ENCODE measurements at regions not wholly inside any gene's neighbourhood (a gene's known extent, or its start where the extent isn't known, plus 50 kb on each side); places are given as distances from the start of the nearest gene placed in this dataset.
A peak's percentile ranks its signal among the peaks of the same experiment; 100 is the strongest.
"Not testable (repeated sequence)": the region's sequence is repeated elsewhere in the genome, so short reads cannot be mapped to it uniquely, and the experiment has no call there.

DNA sequence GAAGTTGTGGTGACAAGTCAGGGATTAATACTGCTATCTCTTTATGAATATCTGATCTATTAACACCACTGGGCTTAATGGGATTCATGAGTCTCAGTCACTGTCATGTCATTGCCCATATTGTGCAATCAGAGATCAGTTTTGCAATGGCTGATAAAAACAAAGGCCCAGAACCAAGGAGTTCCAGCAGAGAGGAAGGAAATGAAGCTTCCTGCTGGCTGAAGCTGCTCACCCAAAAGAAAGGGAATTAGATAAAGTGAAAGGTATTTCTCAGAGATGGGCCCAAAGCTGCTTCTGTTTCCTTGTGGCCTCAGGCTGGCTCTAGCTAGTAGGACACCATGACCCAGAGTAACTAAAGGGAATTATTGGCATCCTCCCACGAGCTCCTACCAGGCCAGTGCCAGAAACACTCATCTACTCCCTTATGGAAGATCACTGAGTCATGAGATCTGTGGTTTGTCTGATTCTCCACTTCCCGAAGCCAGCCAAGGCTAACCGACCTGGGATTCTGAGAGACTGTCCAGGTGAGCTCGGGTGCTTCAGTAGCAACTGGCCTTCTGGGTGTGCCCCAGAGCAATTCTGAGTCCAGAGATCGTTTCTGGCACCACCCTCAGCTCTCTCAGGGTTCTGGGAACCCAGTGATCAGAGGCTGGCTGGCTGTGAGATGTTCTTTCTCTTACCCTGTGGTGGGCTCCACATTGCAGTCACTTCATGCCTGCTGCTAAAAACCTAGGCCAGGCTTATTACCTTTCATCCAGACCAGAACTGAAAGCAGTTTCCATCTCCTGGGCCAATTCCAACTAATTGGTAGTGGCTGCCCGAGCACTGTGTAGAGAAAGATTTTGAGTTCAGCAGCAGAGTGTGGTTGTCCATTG lies 129.5 kb upstream of the PELI1 start:
- Histone ChIP-seq H3K27ac (peak overlapping the region; percentile 78 to 82 (median 80)), H3K4me3 (no peak overlapping the region), H3K4me1 (peaks cover 4 to 41% (median 20%) of the 10 kb centered on the region in 3 donors), H3K27me3 (no peaks in the 10 kb centered on the region), H3K9me3 (no peaks in the 10 kb centered on the region), H3K36me3 (no peaks in the 10 kb centered on the region)
- TF ChIP-seq POLR2A (IDR thresholded peaks at IDR 0.05) = no peak
- TF ChIP-seq POLR2AphosphoS5 (IDR thresholded peaks at IDR 0.05) = peak; percentile 34
- 39 to 86% methylated on average over 1 to 2 of the region's 6 CpGs for WGBS, 2 donors (ENCODE audit: low coverage in 1 of 2)
- peak; percentile 85 for ATAC-seq

DNA sequence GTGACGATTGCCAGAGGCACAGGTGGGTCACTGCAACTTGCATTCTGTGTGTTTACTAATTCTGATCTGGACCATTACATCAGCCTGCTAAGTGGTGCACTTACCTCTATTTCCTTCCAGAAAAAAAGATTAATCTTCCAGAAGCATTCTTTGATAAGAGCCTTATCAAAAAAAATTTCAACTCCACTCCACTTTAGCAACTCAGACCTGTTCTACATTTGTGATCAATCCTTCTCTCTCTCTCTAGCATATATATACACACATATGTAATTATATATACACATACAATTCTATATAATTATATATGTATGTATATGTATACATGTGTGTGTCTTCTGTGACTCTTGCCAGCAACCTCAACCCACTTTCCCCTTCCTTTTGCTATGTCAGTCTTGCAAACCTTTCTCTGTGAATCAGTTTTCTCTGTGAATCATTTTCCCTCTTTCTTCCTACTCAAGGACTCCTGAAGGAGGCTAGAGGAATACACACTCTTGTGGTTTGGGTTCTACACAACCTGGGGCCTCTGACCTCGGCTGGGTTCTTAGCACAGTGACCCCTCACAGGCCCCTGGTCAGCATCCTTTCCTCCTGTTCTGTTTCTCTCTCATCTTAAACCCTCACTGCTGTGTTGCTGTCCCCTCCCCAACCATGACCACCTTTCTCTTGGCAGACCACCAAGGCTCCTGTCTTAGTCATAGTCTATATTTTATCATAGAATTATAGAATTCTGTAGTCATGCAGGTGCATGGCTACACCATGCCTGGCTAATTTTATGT lies 130.4 kb upstream of the PELI1 start:
- 74 to 100% methylated on average over 1 to 2 of the region's 2 CpGs for WGBS, 2 donors (ENCODE audit: low coverage in 1 of 2)
- no peaks in the 10 kb centered on the region for H3K27me3 ChIP-seq
- H3K36me3 ChIP-seq = no peaks in the 10 kb centered on the region
- no peaks in the 10 kb centered on the region for H3K9me3 ChIP-seq
- ATAC-seq = no peak
- no peak overlapping the region for H3K4me3 ChIP-seq
- H3K4me1 ChIP-seq = peaks cover 4 to 41% (median 20%) of the 10 kb centered on the region in 3 donors
- peak overlapping the region; percentile 78 to 82 (median 80) for H3K27ac ChIP-seq
- TF ChIP-seq POLR2AphosphoS5 (IDR thresholded peaks at IDR 0.05) (no peak), EP300 (IDR thresholded peaks at IDR 0.05) (no peak), POLR2A (IDR thresholded peaks at IDR 0.05) (no peak)
- TF ChIP-seq, protein P1, sequence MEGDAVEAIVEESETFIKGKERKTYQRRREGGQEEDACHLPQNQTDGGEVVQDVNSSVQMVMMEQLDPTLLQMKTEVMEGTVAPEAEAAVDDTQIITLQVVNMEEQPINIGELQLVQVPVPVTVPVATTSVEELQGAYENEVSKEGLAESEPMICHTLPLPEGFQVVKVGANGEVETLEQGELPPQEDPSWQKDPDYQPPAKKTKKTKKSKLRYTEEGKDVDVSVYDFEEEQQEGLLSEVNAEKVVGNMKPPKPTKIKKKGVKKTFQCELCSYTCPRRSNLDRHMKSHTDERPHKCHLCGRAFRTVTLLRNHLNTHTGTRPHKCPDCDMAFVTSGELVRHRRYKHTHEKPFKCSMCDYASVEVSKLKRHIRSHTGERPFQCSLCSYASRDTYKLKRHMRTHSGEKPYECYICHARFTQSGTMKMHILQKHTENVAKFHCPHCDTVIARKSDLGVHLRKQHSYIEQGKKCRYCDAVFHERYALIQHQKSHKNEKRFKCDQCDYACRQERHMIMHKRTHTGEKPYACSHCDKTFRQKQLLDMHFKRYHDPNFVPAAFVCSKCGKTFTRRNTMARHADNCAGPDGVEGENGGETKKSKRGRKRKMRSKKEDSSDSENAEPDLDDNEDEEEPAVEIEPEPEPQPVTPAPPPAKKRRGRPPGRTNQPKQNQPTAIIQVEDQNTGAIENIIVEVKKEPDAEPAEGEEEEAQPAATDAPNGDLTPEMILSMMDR (IDR thresholded peaks at IDR 0.05) = no peak

DNA sequence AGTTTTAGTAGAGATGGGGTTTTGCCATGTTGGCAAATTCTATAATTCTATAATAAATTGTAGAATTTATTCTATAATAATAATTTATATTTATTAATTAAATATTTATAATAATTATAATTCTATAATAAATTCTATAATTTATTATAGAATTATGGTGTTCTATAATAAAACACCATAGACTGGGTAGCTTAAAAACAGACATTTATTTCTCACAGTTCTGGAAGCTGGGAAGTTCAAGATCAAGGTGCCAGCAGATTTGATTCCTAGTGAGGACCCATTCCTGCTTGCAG lies 130.9 kb upstream of the PELI1 start:
- Histone ChIP-seq H3K4me1 (peaks cover 4 to 41% (median 20%) of the 10 kb centered on the region in 3 donors), H3K9me3 (no peaks in the 10 kb centered on the region), H3K27me3 (no peaks in the 10 kb centered on the region), H3K36me3 (no peaks in the 10 kb centered on the region), H3K4me3 (no peak overlapping the region), H3K27ac (no peak overlapping the region)
- no peak for ATAC-seq
- TF ChIP-seq EP300 (IDR thresholded peaks at IDR 0.05) = no peak
- TF ChIP-seq POLR2AphosphoS5 (IDR thresholded peaks at IDR 0.05) = no peak
- TF ChIP-seq, protein P1 (IDR thresholded peaks at IDR 0.05) = no peak
- no peak for TF ChIP-seq POLR2A (IDR thresholded peaks at IDR 0.05)

DNA sequence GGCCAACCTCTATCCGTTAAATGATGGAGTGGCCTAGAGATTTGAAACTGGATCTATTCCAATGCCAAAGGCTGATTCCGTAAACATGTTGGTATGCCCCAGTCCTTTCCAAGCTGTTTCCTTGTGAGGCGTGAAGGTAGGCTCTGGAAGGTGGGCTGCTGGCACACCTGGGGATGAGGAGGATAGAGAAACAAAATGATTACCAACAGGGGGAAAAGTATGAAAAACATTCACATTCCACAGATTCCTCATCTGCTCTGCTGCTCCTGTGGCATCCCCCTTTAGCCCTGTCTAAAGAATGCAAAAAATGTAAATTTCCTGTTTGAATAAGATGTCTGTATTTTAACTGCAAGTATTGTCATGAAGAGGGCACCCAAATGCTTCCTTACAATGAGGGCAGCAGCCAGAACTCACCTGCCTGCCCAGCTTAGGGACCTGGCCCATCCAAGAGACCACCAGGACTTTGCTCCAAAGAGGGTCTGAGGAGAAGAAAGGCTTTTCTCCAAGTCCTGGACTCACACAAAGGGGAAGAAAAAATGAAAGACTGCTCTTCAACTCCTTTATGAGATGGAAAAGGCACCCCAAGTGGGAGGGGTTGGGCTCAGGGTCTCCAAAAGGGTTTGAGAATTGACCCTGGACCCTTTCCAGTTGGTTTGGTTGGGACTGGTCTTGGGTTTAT lies 132.3 kb upstream of the PELI1 start:
- peak overlapping the region in 2 of 4 donors; percentile 27 to 46 for H3K27ac ChIP-seq
- no peaks in the 10 kb centered on the region for H3K27me3 ChIP-seq
- no peaks in the 10 kb centered on the region for H3K36me3 ChIP-seq
- peaks cover 4 to 41% (median 20%) of the 10 kb centered on the region in 3 donors for H3K4me1 ChIP-seq
- 90 to 100% methylated on average over 2 of the region's 3 CpGs for WGBS, 2 donors (ENCODE audit: low coverage in 1 of 2)
- ATAC-seq = no peak
- H3K4me3 ChIP-seq = no peak overlapping the region
- no peaks in the 10 kb centered on the region for H3K9me3 ChIP-seq
- no peak for TF ChIP-seq POLR2A (IDR thresholded peaks at IDR 0.05)

DNA sequence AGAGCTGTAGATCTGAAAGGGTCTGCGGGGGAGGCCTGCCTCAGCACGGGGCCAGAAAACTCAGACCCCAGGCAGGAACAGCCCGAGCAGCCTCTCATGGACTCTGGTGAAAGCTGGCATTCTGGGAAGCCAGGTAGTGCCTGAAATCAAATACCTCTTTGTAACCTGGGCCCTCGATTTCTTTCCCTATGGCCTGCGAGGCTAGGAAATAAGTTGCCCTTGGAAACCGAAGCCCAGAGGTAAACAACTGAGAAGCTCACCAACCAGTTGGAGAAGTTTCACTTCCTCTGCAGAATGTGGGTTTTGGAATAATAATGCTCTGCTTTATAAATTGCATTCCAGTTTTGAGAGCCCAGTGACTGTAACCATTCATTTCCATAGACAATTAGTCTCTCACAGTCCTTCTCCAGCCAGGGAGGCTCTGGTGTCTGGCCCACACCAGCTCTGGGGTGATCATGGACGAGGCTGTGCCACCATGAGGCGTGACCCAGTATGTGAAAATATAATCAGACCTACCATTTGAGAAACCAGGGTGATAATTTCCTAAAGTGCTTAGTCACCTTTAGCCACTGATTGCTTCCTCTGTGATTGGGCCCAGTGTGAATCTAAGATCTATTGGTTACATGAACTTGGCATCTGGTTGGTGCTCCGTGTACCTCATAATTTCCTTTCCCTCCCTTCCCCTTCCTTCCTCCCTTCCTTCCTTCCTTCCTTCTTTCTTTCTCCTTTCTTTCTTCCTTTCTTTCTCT lies 133.1 kb upstream of the PELI1 start:
- WGBS, 2 donors (ENCODE audit: low coverage in 1 of 2) = 72 to 80% methylated on average over 3 to 6 of the region's 9 CpGs
- no peak overlapping the region for H3K4me3 ChIP-seq
- peak overlapping the region in 2 of 4 donors; percentile 27 to 46 for H3K27ac ChIP-seq
- no peaks in the 10 kb centered on the region for H3K36me3 ChIP-seq
- no peak for ATAC-seq
- TF ChIP-seq EP300 (IDR thresholded peaks at IDR 0.05) (no peak), POLR2AphosphoS5 (IDR thresholded peaks at IDR 0.05) (no peak), POLR2A (IDR thresholded peaks at IDR 0.05) (no peak)
- TF ChIP-seq, protein P1 (IDR thresholded peaks at IDR 0.05) = no peak
- no peaks in the 10 kb centered on the region for H3K9me3 ChIP-seq
- H3K27me3 ChIP-seq = no peaks in the 10 kb centered on the region
- H3K4me1 ChIP-seq = peaks cover 4 to 39% (median 20%) of the 10 kb centered on the region in 3 donors

DNA sequence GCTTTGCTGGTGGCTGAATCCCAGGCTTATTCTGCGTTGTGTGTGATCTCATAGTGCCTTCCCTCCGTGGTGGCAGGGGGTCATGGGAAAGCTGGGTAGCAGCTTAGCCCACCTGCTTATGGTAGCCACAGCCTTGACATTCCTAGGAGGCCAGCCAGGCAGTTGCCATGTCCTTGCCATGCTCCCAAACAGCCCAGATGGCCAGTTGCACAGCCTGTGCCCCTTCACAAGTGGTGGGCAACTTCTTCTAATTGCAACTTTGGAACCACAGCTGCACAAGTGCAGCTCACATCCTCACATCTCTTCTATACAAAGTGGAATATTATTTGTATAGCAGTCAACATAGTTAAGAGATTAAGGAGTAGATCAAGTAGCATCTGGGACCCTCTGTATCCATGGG lies 136.6 kb upstream of the PELI1 start:
- not testable (repeated sequence) for H3K27ac ChIP-seq, H3K27me3 ChIP-seq, H3K4me3 ChIP-seq, H3K9me3 ChIP-seq, H3K36me3 ChIP-seq, ATAC-seq
- peaks cover 0 to 25% (median 14%) of the 10 kb centered on the region in 3 donors for H3K4me1 ChIP-seq
- 82% methylated on average over 2 of the region's 2 CpGs; no CpG with 5 or more reads in 1 of the 2 donors for WGBS, 2 donors (ENCODE audit: low coverage in 1 of 2)

All from gastroesophageal sphincter (tissue), 4 donors.